ENCODE measurements at regions not wholly inside any gene's neighbourhood (a gene's known extent, or its start where the extent isn't known, plus 50 kb on each side); places are given as distances from the start of the nearest gene placed in this dataset.

DNA sequence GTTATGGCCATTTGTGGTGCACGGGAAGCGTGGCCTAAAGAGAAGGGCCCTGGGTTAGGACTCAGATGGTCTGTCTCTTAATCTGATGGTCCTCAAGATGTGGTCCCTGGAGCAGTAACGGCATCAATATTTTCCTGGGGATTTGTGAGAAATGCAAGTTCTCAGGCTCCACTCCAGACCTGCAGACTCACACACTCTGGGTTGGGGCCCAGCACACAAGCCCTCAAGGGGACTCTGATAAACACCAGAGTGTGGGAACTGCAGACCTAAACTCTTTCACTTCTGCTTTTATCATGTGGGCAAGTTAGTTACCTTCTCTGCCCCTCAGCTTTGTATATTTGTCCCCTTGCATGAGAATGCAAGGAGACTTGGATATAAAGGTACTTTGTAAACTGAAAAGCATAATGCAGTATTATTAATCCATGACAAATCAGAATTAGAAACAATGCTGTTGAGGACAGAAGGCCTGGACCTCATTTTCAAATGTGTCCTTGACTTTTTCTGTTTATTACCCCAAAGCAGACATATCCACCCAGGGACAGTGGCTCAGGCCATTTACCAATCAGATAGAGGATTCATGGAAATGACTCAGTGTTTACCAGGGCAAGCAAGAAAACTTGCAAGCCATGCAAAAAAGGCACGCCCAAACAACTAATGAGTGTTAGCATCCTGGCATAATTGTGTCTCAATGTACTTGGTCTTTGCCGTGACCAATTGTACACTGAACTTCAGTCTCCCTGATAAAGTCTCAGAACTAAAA lies 157.0 kb downstream of the ASCL1 start:
- Histone ChIP-seq H3K9me3 (ENCODE audit: control insufficient read depth in 4 of 4, insufficient read depth in 3 of 4, low read length in 3 of 4) (no peaks in the 10 kb centered on the region), H3K4me1 (ENCODE audit: control insufficient read depth in 5 of 5, insufficient read depth in 5 of 5, low read length in 5 of 5) (no peaks in the 10 kb centered on the region), H3K27me3 (ENCODE audit: control insufficient read depth in 3 of 3, insufficient read depth in 3 of 3, low read length in 2 of 3) (no peaks in the 10 kb centered on the region), H3K4me3 (no peak overlapping the region), H3K9ac (ENCODE audit: insufficient read depth in 1 of 2, low read length in 2 of 2) (no peak overlapping the region), H3K36me3 (ENCODE audit: control insufficient read depth in 4 of 4, insufficient read depth in 4 of 4, low read length in 4 of 4) (no peaks in the 10 kb centered on the region), H3K27ac (ENCODE audit: low read depth in 1 of 2, low read length in 1 of 2) (no peak overlapping the region)
- TF ChIP-seq, protein P1, sequence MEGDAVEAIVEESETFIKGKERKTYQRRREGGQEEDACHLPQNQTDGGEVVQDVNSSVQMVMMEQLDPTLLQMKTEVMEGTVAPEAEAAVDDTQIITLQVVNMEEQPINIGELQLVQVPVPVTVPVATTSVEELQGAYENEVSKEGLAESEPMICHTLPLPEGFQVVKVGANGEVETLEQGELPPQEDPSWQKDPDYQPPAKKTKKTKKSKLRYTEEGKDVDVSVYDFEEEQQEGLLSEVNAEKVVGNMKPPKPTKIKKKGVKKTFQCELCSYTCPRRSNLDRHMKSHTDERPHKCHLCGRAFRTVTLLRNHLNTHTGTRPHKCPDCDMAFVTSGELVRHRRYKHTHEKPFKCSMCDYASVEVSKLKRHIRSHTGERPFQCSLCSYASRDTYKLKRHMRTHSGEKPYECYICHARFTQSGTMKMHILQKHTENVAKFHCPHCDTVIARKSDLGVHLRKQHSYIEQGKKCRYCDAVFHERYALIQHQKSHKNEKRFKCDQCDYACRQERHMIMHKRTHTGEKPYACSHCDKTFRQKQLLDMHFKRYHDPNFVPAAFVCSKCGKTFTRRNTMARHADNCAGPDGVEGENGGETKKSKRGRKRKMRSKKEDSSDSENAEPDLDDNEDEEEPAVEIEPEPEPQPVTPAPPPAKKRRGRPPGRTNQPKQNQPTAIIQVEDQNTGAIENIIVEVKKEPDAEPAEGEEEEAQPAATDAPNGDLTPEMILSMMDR (IDR thresholded peaks at IDR 0.05; ENCODE audit: control extremely low read depth, extremely low read depth): no peak
- no peak for DNase-seq
- WGBS, 2 donors: 89% methylated on average over 5 of the region's 5 CpGs
- no peak for ATAC-seq (ENCODE audit: insufficient read depth, low FRiP score)

GRCh38 chr12:103128862-103129501 lies 171.5 kb downstream of the ASCL1 start:
- no peak overlapping the region for H3K4me3 ChIP-seq
- H3K27ac ChIP-seq (ENCODE audit: low read depth in 1 of 2, low read length in 1 of 2): no peak overlapping the region
- ATAC-seq (ENCODE audit: insufficient read depth, low FRiP score) (no peak), DNase-seq (no peak)
- no peaks in the 10 kb centered on the region for H3K27me3 ChIP-seq (ENCODE audit: control insufficient read depth in 3 of 3, insufficient read depth in 3 of 3, low read length in 2 of 3)
- H3K4me1 ChIP-seq (ENCODE audit: control insufficient read depth in 5 of 5, insufficient read depth in 5 of 5, low read length in 5 of 5): no peaks in the 10 kb centered on the region
- peaks cover 0 to 9% (median 3%) of the 10 kb centered on the region in 4 donors for H3K9me3 ChIP-seq (ENCODE audit: control insufficient read depth in 4 of 4, insufficient read depth in 3 of 4, low read length in 3 of 4)
- WGBS, 2 donors: 74 to 75% methylated on average over 3 of the region's 3 CpGs
- TF ChIP-seq, protein P1 (IDR thresholded peaks at IDR 0.05; ENCODE audit: control extremely low read depth, extremely low read depth): no peak
- H3K9ac ChIP-seq (ENCODE audit: insufficient read depth in 1 of 2, low read length in 2 of 2): no peak overlapping the region
- no peaks in the 10 kb centered on the region for H3K36me3 ChIP-seq (ENCODE audit: control insufficient read depth in 4 of 4, insufficient read depth in 4 of 4, low read length in 4 of 4)

DNA sequence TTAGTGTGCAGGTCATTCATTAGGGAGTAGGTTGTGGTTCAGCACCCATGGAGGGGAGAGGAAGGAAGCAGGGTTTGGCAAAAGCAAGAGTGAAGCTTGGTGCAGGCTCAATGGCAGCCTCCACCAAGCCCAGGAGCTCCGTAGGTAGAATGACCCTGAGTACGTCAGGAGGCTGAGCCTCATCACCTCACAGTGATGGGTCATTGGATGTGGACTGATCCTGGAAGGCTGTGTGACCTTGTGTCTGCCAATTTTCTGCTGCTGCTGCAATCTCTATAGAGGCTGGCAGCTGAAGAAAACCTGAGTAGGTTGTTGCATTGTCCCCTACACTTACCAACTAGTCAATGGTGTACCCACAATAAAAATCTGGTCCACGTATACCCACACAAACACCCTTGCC lies 173.1 kb downstream of the ASCL1 start:
- TF ChIP-seq, protein P1 (IDR thresholded peaks at IDR 0.05; ENCODE audit: control extremely low read depth, extremely low read depth): no peak
- DNase-seq (no peak), ATAC-seq (ENCODE audit: insufficient read depth, low FRiP score) (no peak)
- Histone ChIP-seq H3K9me3 (ENCODE audit: control insufficient read depth in 4 of 4, insufficient read depth in 3 of 4, low read length in 3 of 4) (peaks cover 0 to 12% (median 7%) of the 10 kb centered on the region in 4 donors), H3K4me3 (no peak overlapping the region), H3K9ac (ENCODE audit: insufficient read depth in 1 of 2, low read length in 2 of 2) (no peak overlapping the region), H3K36me3 (ENCODE audit: control insufficient read depth in 4 of 4, insufficient read depth in 4 of 4, low read length in 4 of 4) (no peaks in the 10 kb centered on the region), H3K27me3 (ENCODE audit: control insufficient read depth in 3 of 3, insufficient read depth in 3 of 3, low read length in 2 of 3) (no peaks in the 10 kb centered on the region), H3K4me1 (ENCODE audit: control insufficient read depth in 5 of 5, insufficient read depth in 5 of 5, low read length in 5 of 5) (no peaks in the 10 kb centered on the region), H3K27ac (ENCODE audit: low read depth in 1 of 2, low read length in 1 of 2) (no peak overlapping the region)
- 85 to 88% methylated on average over 3 of the region's 3 CpGs for WGBS, 2 donors
